Esophagus muscularis mucosa (tissue), 3 donors: ENCODE measurements at regions not wholly inside any gene's neighbourhood (a gene's known extent, or its start where the extent isn't known, plus 50 kb on each side); places are given as distances from the start of the nearest gene placed in this dataset.

Experiments
- POLR2A ChIP-seq: fragments of 450-650 bp; IDR thresholded peaks from one replicate; pipeline ENCODE4 v1.6.1; 2017; ENCODE audit warnings: antibody characterized with exemption, moderate library complexity, mild to moderate bottlenecking, low read depth
- TF ChIP-seq, protein P1 (sequence below), 3 experiments: fragments of 200-600 bp in 2 of 3; fragments of 450-650 bp in 1 of 3; sonication (generic) in 2 of 3; IDR thresholded peaks; one replicate each; pipeline ENCODE4 v1.5.1; 2017 to 2019; ENCODE audit warnings: antibody characterized with exemption in 3 of 3, mild to moderate bottlenecking in 2 of 3, moderate library complexity in 1 of 3

DNA sequence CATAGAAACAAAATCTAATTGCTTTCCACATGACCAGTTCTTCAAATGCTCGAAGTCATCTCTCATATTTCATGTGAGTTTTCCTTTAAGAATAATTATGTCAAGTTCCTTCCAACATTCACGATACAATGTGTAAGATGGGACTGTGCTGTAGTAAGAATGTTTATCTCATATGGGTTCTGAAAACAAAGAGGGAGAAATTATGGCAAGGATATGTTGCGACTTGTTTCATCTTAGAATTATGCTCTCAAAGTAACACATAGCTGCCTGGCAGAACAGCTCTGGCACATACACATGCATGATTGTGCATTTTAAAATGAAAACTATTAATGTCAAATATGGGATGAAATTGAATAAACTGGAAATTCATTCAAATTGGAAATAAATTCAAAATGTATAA is 314.8 kb upstream of the ACVR2A start:
- TF ChIP-seq, protein P1, sequence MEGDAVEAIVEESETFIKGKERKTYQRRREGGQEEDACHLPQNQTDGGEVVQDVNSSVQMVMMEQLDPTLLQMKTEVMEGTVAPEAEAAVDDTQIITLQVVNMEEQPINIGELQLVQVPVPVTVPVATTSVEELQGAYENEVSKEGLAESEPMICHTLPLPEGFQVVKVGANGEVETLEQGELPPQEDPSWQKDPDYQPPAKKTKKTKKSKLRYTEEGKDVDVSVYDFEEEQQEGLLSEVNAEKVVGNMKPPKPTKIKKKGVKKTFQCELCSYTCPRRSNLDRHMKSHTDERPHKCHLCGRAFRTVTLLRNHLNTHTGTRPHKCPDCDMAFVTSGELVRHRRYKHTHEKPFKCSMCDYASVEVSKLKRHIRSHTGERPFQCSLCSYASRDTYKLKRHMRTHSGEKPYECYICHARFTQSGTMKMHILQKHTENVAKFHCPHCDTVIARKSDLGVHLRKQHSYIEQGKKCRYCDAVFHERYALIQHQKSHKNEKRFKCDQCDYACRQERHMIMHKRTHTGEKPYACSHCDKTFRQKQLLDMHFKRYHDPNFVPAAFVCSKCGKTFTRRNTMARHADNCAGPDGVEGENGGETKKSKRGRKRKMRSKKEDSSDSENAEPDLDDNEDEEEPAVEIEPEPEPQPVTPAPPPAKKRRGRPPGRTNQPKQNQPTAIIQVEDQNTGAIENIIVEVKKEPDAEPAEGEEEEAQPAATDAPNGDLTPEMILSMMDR (IDR thresholded peaks at IDR 0.05), result no peak
- TF ChIP-seq POLR2A, result no peak
